GM12878 (cell line): ENCODE measurements at regions not wholly inside any gene's neighbourhood (a gene's known extent, or its start where the extent isn't known, plus 50 kb on each side); places are given as distances from the start of the nearest gene placed in this dataset.

Source experiments
- ATAC-seq: fragments of 200-7000 bp; cut with Tn5 transposase; 3 replicates; pipeline ENCODE4 v1.9.1; 2020; ENCODE audit warnings: mild to moderate bottlenecking, moderate library complexity
- BruUV-seq: library from RNA; stranded (reverse); fragments of 400-500 nt; replicated peaks from 2 replicates; lab custom pipeline; 2021; lab: Mats Ljungman, UMichigan
- CTCF ChIA-PET: fragments of 300-600 bp; sonication (Branson Sonifier 250); formaldehyde crosslinking; extraction: SDS; loops from one replicate; lab custom pipeline; 2021; ENCODE audit warnings: inconsistent platforms; lab: Yijun Ruan, JAX
- POLR2A ChIA-PET: fragments of 350-600 bp; formaldehyde crosslinking; extraction: SDS; loops from one replicate; lab custom pipeline; 2021; ENCODE audit warnings: inconsistent platforms; lab: Charles Lee
- RAD21 ChIA-PET: fragments of 300-600 bp; sonication (Branson Sonifier 250); formaldehyde crosslinking; loops from one replicate; lab custom pipeline; 2023; ENCODE audit warnings: antibody characterized with exemption; ENCODE audit not compliant: unreplicated experiment; lab: Charles Lee
- SMC1A ChIA-PET: fragments of 300-600 bp; sonication (Branson Sonifier 250); formaldehyde crosslinking; loops from one replicate; lab custom pipeline; 2023; ENCODE audit not compliant: unreplicated experiment, uncharacterized antibody; lab: Charles Lee
- DNase-seq: peaks from one replicate; pipeline ENCODE4 v3.0.0-alpha.2; 2011; ENCODE audit warnings: low read depth, low spot score
- FAIRE-seq: peaks from 3 replicates; lab custom pipeline; 2011; peaks lifted over from hg19 to GRCh38; lab: Jason Lieb, UNC
- H2AFZ ChIP-seq: 2 replicates; pipeline ENCODE4 v1.6.0; 2011; ENCODE audit warnings: low read depth, low read length, control low read depth; ENCODE audit not compliant: control insufficient read depth
- H3K27ac ChIP-seq: 2 replicates; pipeline ENCODE4 v1.5.1; 2011; ENCODE audit warnings: control low read depth; ENCODE audit not compliant: control insufficient read depth, insufficient read depth
- H3K27me3 ChIP-seq, 2 experiments: replicated peaks in 1 of 2; 2 replicates each; pipeline versions ENCODE4 v1.6.0 to v1.6.1; 2011; ENCODE audit warnings: low read length in 1 of 2; ENCODE audit not compliant: control insufficient read depth in 2 of 2, insufficient read depth in 2 of 2
- H3K36me3 ChIP-seq, 2 experiments: 2 replicates each; pipeline ENCODE4 v1.5.1; 2011; ENCODE audit warnings: low read length in 1 of 2; ENCODE audit not compliant: control insufficient read depth in 2 of 2, insufficient read depth in 2 of 2
- H3K4me1 ChIP-seq: 2 replicates; pipeline ENCODE4 v1.6.1; 2011; ENCODE audit warnings: mild to moderate bottlenecking, low read length, moderate library complexity, mixed read lengths; ENCODE audit not compliant: control insufficient read depth, insufficient read depth
- H3K4me2 ChIP-seq: 2 replicates; pipeline ENCODE4 v1.6.0; 2011; ENCODE audit warnings: control low read depth; ENCODE audit not compliant: control insufficient read depth, insufficient read depth
- H3K4me3 ChIP-seq: fragments of 200-600 bp; sonication (generic); 2 replicates; pipeline ENCODE4 v1.5.1; 2016
- H3K79me2 ChIP-seq: 2 replicates; pipeline ENCODE4 v1.6.0; 2011; ENCODE audit warnings: low read length; ENCODE audit not compliant: control insufficient read depth, insufficient read depth
- H3K9ac ChIP-seq: 2 replicates; pipeline ENCODE4 v1.8.0; 2011; ENCODE audit warnings: low read length, control low read depth, mixed read lengths; ENCODE audit not compliant: control insufficient read depth, insufficient read depth
- H3K9me3 ChIP-seq: replicated peaks from 3 replicates; pipeline ENCODE4 v1.5.1; 2011; ENCODE audit warnings: mild to moderate bottlenecking, low read length; ENCODE audit not compliant: control insufficient read depth, insufficient read depth
- H4K20me1 ChIP-seq: 2 replicates; pipeline ENCODE4 v1.6.0; 2011; ENCODE audit not compliant: control insufficient read depth, insufficient read depth
- CBFB ChIP-seq: IDR thresholded peaks from 2 replicates; pipeline ENCODE4 v1.6.1; 2016; ENCODE audit warnings: antibody characterized with exemption, low read depth
- CHD1 ChIP-seq: IDR thresholded peaks from 2 replicates; pipeline ENCODE4 v1.6.1; 2012; ENCODE audit warnings: low read depth, low read length, improper control_type of control experiment
- CHD2 ChIP-seq: IDR thresholded peaks from 2 replicates; pipeline ENCODE4 v1.6.1; 2011; ENCODE audit warnings: low read depth, low read length, improper control_type of control experiment, borderline replicate concordance
- CHD4 ChIP-seq: fragments of 200-600 bp; sonication (generic); IDR thresholded peaks from 2 replicates; pipeline ENCODE4 v1.6.1; 2016; ENCODE audit warnings: mild to moderate bottlenecking
- CREM ChIP-seq: IDR thresholded peaks from 2 replicates; pipeline ENCODE4 v1.6.1; 2014; ENCODE audit warnings: antibody characterized with exemption, low read depth
- CTCF ChIP-seq, 3 experiments: IDR thresholded peaks in 2 of 3; conservative IDR thresholded peaks in 1 of 3; 2 replicates each; pipeline ENCODE4 v1.5.1; 2011; ENCODE audit warnings: low read depth in 3 of 3, low read length in 3 of 3, mild to moderate bottlenecking in 3 of 3, control low read depth in 2 of 3, moderate library complexity in 2 of 3, inconsistent platforms in 1 of 3, mixed read lengths in 1 of 3; ENCODE audit not compliant: control insufficient read depth in 2 of 3, insufficient read depth in 1 of 3; ENCODE audit errors: extremely low read depth in 1 of 3
- EP300 ChIP-seq, 2 experiments: fragments of 150-350 bp in 1 of 2; IDR thresholded peaks; 2 replicates each; pipeline ENCODE4 v1.6.1; 2011 to 2012; ENCODE audit warnings: low read depth in 2 of 2, low read length in 2 of 2, borderline replicate concordance in 1 of 2, improper control_type of control experiment in 1 of 2, inconsistent platforms in 1 of 2; ENCODE audit not compliant: control insufficient read depth in 1 of 2
- MEF2A ChIP-seq: IDR thresholded peaks from 2 replicates; pipeline ENCODE4 v1.6.1; 2011; ENCODE audit warnings: low read depth, mild to moderate bottlenecking, low read length, moderate library complexity; ENCODE audit not compliant: insufficient read depth
- NFIC ChIP-seq: IDR thresholded peaks from 2 replicates; pipeline ENCODE4 v1.6.1; 2012; ENCODE audit warnings: low read depth, mild to moderate bottlenecking, inconsistent platforms, low read length, moderate library complexity
- NR2C2 ChIP-seq: IDR thresholded peaks from 2 replicates; pipeline ENCODE4 v1.6.1; 2011; ENCODE audit warnings: borderline replicate concordance, low read depth; ENCODE audit not compliant: control insufficient read depth, insufficient read length
- RUNX3 ChIP-seq: IDR thresholded peaks from 2 replicates; pipeline ENCODE4 v1.6.1; 2012; ENCODE audit warnings: low read length, inconsistent platforms
- SKIL ChIP-seq: fragments of 450-650 bp; IDR thresholded peaks from 2 replicates; pipeline ENCODE4 v1.6.1; 2017; ENCODE audit warnings: mild to moderate bottlenecking, low read depth, inconsistent platforms; ENCODE audit not compliant: poor library complexity, severe bottlenecking
- SMAD5 ChIP-seq: IDR thresholded peaks from 2 replicates; pipeline ENCODE4 v1.6.1; 2016; ENCODE audit warnings: antibody characterized with exemption, low read depth
- YBX1 ChIP-seq: fragments of 450-650 bp; IDR thresholded peaks from 2 replicates; pipeline ENCODE4 v1.6.1; 2016; ENCODE audit warnings: antibody characterized with exemption
- YY1 ChIP-seq: IDR thresholded peaks from 2 replicates; pipeline ENCODE4 v1.6.1; 2011; ENCODE audit warnings: low read depth, mild to moderate bottlenecking, low read length
- ZBED1 ChIP-seq: IDR thresholded peaks from 2 replicates; pipeline ENCODE4 v1.6.1; 2016; ENCODE audit warnings: borderline replicate concordance
- ZNF217 ChIP-seq: fragments of 450-650 bp; IDR thresholded peaks from 2 replicates; pipeline ENCODE4 v1.6.1; 2017; ENCODE audit warnings: antibody characterized with exemption, mild to moderate bottlenecking
- WGBS: methylation state at CpG from one replicate; pipeline ENCODE4 v1.1.6; 2016; ENCODE audit warnings: low lambda C conversion rate; ENCODE audit not compliant: insufficient replicate concordance, insufficient coverage; ENCODE audit errors: missing lambda C conversion rate; 5-methylcytosine and 5-hydroxymethylcytosine counted together
- in situ Hi-C: fragments of 300-500 bp; cut with MboI; formaldehyde crosslinking; loops from 9 replicates; pipeline ENCODE4 v1.14.3; 2018; ENCODE audit warnings: mixed read lengths
- intact Hi-C: fragments of 100-400 bp; cut with micrococcal nuclease; formaldehyde crosslinking; loops from one replicate; pipeline ENCODE4 v1.14.2; 2022; ENCODE audit not compliant: unreplicated experiment
- TF ChIP-seq, protein P1 (sequence below): fragments of 450-650 bp; IDR thresholded peaks from 2 replicates; pipeline ENCODE4 v1.6.1; 2017; ENCODE audit warnings: mild to moderate bottlenecking, moderate library complexity

- FAIRE-seq (no peak), ATAC-seq (no peak), DNase-seq (no peak)
- intact Hi-C loops, result no loop called here
- no peak overlapping the region for H3K4me2 ChIP-seq
- no peaks in the 10 kb centered on the region for H3K9me3 ChIP-seq
- in situ Hi-C loops, result no loop called here
- H3K27ac ChIP-seq, result no peak overlapping the region
- BruUV-seq, result no TSS peak
- WGBS, result 0% methylated on average over 1 of the region's 1 CpG
- H2AFZ ChIP-seq, result no peak overlapping the region
- ChIA-PET RAD21 (no interaction called here), SMC1A (no interaction called here), CTCF (no interaction called here), POLR2A (no interaction called here)
- no peaks in the 10 kb centered on the region for H3K4me1 ChIP-seq
- no peaks in the 10 kb centered on the region for H3K36me3 ChIP-seq
- no peaks in the 10 kb centered on the region for H3K27me3 ChIP-seq
- H3K9ac ChIP-seq, result no peak overlapping the region
- no peak overlapping the region for H3K4me3 ChIP-seq
- no peaks in the 10 kb centered on the region for H3K79me2 ChIP-seq
- no peaks in the 10 kb centered on the region for H4K20me1 ChIP-seq
- TF ChIP-seq RUNX3, result no peak
- no peak for TF ChIP-seq CHD1
- TF ChIP-seq ZBED1, result no peak
- no peak for TF ChIP-seq CBFB
- no peak for TF ChIP-seq YY1
- TF ChIP-seq MEF2A, result no peak
- no peak for TF ChIP-seq NR2C2
- no peak for TF ChIP-seq SMAD5
- TF ChIP-seq, protein P1, sequence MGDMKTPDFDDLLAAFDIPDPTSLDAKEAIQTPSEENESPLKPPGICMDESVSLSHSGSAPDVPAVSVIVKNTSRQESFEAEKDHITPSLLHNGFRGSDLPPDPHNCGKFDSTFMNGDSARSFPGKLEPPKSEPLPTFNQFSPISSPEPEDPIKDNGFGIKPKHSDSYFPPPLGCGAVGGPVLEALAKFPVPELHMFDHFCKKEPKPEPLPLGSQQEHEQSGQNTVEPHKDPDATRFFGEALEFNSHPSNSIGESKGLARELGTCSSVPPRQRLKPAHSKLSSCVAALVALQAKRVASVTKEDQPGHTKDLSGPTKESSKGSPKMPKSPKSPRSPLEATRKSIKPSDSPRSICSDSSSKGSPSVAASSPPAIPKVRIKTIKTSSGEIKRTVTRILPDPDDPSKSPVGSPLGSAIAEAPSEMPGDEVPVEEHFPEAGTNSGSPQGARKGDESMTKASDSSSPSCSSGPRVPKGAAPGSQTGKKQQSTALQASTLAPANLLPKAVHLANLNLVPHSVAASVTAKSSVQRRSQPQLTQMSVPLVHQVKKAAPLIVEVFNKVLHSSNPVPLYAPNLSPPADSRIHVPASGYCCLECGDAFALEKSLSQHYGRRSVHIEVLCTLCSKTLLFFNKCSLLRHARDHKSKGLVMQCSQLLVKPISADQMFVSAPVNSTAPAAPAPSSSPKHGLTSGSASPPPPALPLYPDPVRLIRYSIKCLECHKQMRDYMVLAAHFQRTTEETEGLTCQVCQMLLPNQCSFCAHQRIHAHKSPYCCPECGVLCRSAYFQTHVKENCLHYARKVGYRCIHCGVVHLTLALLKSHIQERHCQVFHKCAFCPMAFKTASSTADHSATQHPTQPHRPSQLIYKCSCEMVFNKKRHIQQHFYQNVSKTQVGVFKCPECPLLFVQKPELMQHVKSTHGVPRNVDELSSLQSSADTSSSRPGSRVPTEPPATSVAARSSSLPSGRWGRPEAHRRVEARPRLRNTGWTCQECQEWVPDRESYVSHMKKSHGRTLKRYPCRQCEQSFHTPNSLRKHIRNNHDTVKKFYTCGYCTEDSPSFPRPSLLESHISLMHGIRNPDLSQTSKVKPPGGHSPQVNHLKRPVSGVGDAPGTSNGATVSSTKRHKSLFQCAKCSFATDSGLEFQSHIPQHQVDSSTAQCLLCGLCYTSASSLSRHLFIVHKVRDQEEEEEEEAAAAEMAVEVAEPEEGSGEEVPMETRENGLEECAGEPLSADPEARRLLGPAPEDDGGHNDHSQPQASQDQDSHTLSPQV, result no peak
- no peak for TF ChIP-seq CHD2
- no peak for TF ChIP-seq NFIC
- TF ChIP-seq YBX1, result no peak
- TF ChIP-seq SKIL, result no peak
- TF ChIP-seq CTCF (IDR thresholded peaks at IDR 0.05 in 2 of 3, conservative IDR thresholded peaks at IDR 0.05 in 1 of 3; ENCODE audit: control insufficient read depth in 2 of 3, extremely low read depth in 1 of 3, insufficient read depth in 1 of 3, low read depth in 3 of 3, low read length in 3 of 3), result no peak
- no peak for TF ChIP-seq ZNF217
- TF ChIP-seq EP300 (IDR thresholded peaks at IDR 0.05; ENCODE audit: borderline replicate concordance in 1 of 2, control insufficient read depth in 1 of 2, low read depth in 2 of 2, low read length in 2 of 2), result no peak
- TF ChIP-seq CREM, result no peak
- no peak for TF ChIP-seq CHD4
Measured at GRCh38 chr2:167506395-167506794, 618.1 kb downstream of the XIRP2 start.
